Uterus (tissue), 2 donors: ENCODE measurements at regions not wholly inside any gene's neighbourhood (a gene's known extent, or its start where the extent isn't known, plus 50 kb on each side); places are given as distances from the start of the nearest gene placed in this dataset.

Experiments used
- POLR2A ChIP-seq, 2 donors: fragments of 450-650 bp; IDR thresholded peaks; one replicate each; pipeline ENCODE4 v1.6.1; 2016; ENCODE audit warnings: antibody characterized with exemption in 2 of 2, mild to moderate bottlenecking in 1 of 2, moderate library complexity in 1 of 2
- TF ChIP-seq, protein P1 (sequence below), 4 experiments: fragments of 200-600 bp in 2 of 4; fragments of 450-650 bp in 2 of 4; sonication (generic) in 2 of 4; IDR thresholded peaks; one replicate each; pipeline ENCODE4 v1.5.1; 2016 to 2019; ENCODE audit warnings: antibody characterized with exemption in 4 of 4, mild to moderate bottlenecking in 2 of 4, moderate library complexity in 1 of 4

DNA sequence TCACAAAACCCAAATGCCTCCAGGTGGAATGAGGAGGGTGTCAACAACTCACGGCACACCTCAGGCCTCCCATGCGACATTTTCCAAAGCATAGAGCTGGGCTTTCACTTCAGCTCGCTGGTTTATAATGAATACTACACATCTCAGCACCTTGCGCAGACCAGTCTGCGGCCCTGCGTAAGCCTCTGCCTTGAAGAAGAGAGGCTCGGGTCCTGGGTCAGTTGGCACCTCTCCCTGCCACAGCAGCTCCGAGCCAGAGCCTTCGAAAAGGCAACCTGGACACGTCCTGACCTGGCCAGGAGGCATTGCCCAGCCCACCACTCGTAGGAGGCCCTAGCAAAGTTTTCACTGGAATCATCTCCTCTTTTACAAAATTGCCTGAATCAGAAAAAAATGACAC, 183.0 kb upstream of the AFDN start:
- TF ChIP-seq, protein P1, sequence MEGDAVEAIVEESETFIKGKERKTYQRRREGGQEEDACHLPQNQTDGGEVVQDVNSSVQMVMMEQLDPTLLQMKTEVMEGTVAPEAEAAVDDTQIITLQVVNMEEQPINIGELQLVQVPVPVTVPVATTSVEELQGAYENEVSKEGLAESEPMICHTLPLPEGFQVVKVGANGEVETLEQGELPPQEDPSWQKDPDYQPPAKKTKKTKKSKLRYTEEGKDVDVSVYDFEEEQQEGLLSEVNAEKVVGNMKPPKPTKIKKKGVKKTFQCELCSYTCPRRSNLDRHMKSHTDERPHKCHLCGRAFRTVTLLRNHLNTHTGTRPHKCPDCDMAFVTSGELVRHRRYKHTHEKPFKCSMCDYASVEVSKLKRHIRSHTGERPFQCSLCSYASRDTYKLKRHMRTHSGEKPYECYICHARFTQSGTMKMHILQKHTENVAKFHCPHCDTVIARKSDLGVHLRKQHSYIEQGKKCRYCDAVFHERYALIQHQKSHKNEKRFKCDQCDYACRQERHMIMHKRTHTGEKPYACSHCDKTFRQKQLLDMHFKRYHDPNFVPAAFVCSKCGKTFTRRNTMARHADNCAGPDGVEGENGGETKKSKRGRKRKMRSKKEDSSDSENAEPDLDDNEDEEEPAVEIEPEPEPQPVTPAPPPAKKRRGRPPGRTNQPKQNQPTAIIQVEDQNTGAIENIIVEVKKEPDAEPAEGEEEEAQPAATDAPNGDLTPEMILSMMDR (IDR thresholded peaks at IDR 0.05): no peak
- no peak for TF ChIP-seq POLR2A (IDR thresholded peaks at IDR 0.05)
